K562 (cell line): ENCODE measurements at regions not wholly inside any gene's neighbourhood (a gene's known extent, or its start where the extent isn't known, plus 50 kb on each side); places are given as distances from the start of the nearest gene placed in this dataset.

Experiments
- ATAC-seq: fragments of 200-7000 bp; cut with Tn5 transposase; 3 replicates; pipeline ENCODE4 v1.9.1; 2020; ENCODE audit warnings: moderate library complexity
- BruUV-seq: library from RNA; stranded (reverse); fragments of 400-500 nt; replicated peaks from 2 replicates; lab custom pipeline; 2021; lab: Mats Ljungman, UMichigan
- CTCF ChIA-PET: fragments of 300-600 bp; formaldehyde crosslinking; extraction: SDS; loops from one replicate; lab custom pipeline; 2021; ENCODE audit warnings: low intra/inter-chr PET ratio; lab: Yijun Ruan, JAX
- POLR2A ChIA-PET: fragments of 300-600, 350-650 bp; sonication (Branson Sonifier 250); formaldehyde crosslinking; extraction: SDS; loops from one replicate; lab custom pipeline; 2021; ENCODE audit warnings: antibody characterized with exemption, inconsistent platforms; lab: Yijun Ruan, JAX
- DNase-seq, 4 experiments: peaks; one replicate each; pipeline versions ENCODE4 v3.0.0 to v3.0.0-alpha.2; 2011 to 2018; ENCODE audit warnings: low spot score in 3 of 4, mixed read lengths in 3 of 4; ENCODE audit errors: extremely low read depth in 1 of 4
- FAIRE-seq: peaks from 2 replicates; lab custom pipeline; 2011; peaks lifted over from hg19 to GRCh38; lab: Jason Lieb, UNC
- H2AFZ ChIP-seq: 2 replicates; pipeline ENCODE4 v1.6.0; 2011; ENCODE audit warnings: low read depth, low read length, control low read depth, inconsistent platforms
- H3K27ac ChIP-seq: fragments of 200-600 bp; 3 replicates; pipeline ENCODE4 v1.8.0; 2011; ENCODE audit warnings: low read depth, mild to moderate bottlenecking, control low read depth, inconsistent platforms, low read length, moderate library complexity, mixed read lengths; ENCODE audit errors: extremely low read depth
- H3K27me3 ChIP-seq, 2 experiments: fragments of 300-600 bp in 1 of 2; 2 replicates in 1 of 2; 3 replicates in 1 of 2; pipeline versions ENCODE4 v1.6.0 to v1.8.0; 2011; ENCODE audit warnings: inconsistent platforms in 2 of 2, low read length in 2 of 2, mild to moderate bottlenecking in 1 of 2, mixed read lengths in 1 of 2, moderate library complexity in 1 of 2; ENCODE audit not compliant: control insufficient read depth in 2 of 2, insufficient read depth in 2 of 2
- H3K36me3 ChIP-seq: fragments of 300-600 bp; 3 replicates; pipeline ENCODE4 v1.8.0; 2011; ENCODE audit warnings: mild to moderate bottlenecking, low read length, inconsistent platforms; ENCODE audit not compliant: control insufficient read depth, insufficient read depth
- H3K4me1 ChIP-seq, 2 experiments: fragments of 200-600 bp in 1 of 2; replicated peaks in 1 of 2; 2 replicates in 1 of 2; 3 replicates in 1 of 2; pipeline versions ENCODE4 v1.5.1 to v1.8.0; 2011; ENCODE audit warnings: inconsistent platforms in 2 of 2, low read length in 2 of 2, mild to moderate bottlenecking in 1 of 2, mixed read lengths in 1 of 2, moderate library complexity in 1 of 2; ENCODE audit not compliant: control insufficient read depth in 2 of 2, insufficient read depth in 2 of 2
- H3K4me2 ChIP-seq: 2 replicates; pipeline ENCODE4 v1.6.1; 2011; ENCODE audit warnings: low read length, control low read depth, inconsistent platforms, mixed read lengths; ENCODE audit not compliant: insufficient read depth
- H3K4me3 ChIP-seq: fragments of 200-600 bp; sonication (generic), shearing (Covaris generic); 2 replicates; pipeline ENCODE4 v1.5.1; 2016; ENCODE audit warnings: control low read depth, inconsistent platforms
- H3K79me2 ChIP-seq: fragments of 200-600 bp; 3 replicates; pipeline ENCODE4 v1.8.0; 2011; ENCODE audit warnings: low read length, inconsistent platforms; ENCODE audit not compliant: control insufficient read depth, insufficient read depth
- H3K9ac ChIP-seq, 2 experiments: 2 replicates each; pipeline versions ENCODE4 v1.6.0 to v1.6.1; 2011; ENCODE audit warnings: low read depth in 2 of 2, low read length in 2 of 2, control low read depth in 1 of 2, inconsistent platforms in 1 of 2, mild to moderate bottlenecking in 1 of 2, mixed read lengths in 1 of 2; ENCODE audit not compliant: insufficient read depth in 1 of 2
- H3K9me1 ChIP-seq: one replicate; pipeline ENCODE4 v1.6.0; 2011; ENCODE audit warnings: inconsistent platforms, mild to moderate bottlenecking, low read length, moderate library complexity; ENCODE audit not compliant: control insufficient read depth, insufficient read depth
- H3K9me3 ChIP-seq: replicated peaks from 2 replicates; pipeline ENCODE4 v1.5.1; 2011; ENCODE audit warnings: low read depth, low read length, inconsistent platforms; ENCODE audit not compliant: control insufficient read depth, insufficient read depth
- H4K20me1 ChIP-seq: replicated peaks from 2 replicates; pipeline ENCODE4 v1.6.1; 2011; ENCODE audit warnings: low read length, inconsistent platforms, mixed read lengths; ENCODE audit not compliant: control insufficient read depth, insufficient read depth
- L3MBTL2 ChIP-seq: fragments of 450-650 bp; IDR thresholded peaks from 2 replicates; pipeline ENCODE4 v1.6.1; 2016; ENCODE audit warnings: mild to moderate bottlenecking, moderate library complexity
- POLR2G ChIP-seq: fragments of 200-400 bp; formaldehyde crosslinking; IDR thresholded peaks from 2 replicates; pipeline ENCODE4 v1.6.1; 2017; ENCODE audit warnings: low read depth, mild to moderate bottlenecking, antibody characterized with exemption, low read length, moderate library complexity
- SRSF7 ChIP-seq: fragments of 200-400 bp; formaldehyde crosslinking; optimal IDR thresholded peaks from 2 replicates; pipeline ENCODE3; 2017; ENCODE audit warnings: mild to moderate bottlenecking, low read depth, low read length
- ZKSCAN1 ChIP-seq: fragments of 150-350 bp; IDR thresholded peaks from 2 replicates; pipeline ENCODE4 v1.6.1; 2016; ENCODE audit warnings: low read depth, low read length
- ZNF253 ChIP-seq: fragments of 250-450 bp; sonication (Bioruptor Pico); conservative IDR thresholded peaks from 2 replicates; pipeline ENCODE4 v1.6.1; 2021; ENCODE audit warnings: mild to moderate bottlenecking
- ZNF785 ChIP-seq: fragments of 250-450 bp; sonication (Bioruptor Pico); IDR thresholded peaks from 2 replicates; pipeline ENCODE4 v1.4.0; 2020; ENCODE audit warnings: mild to moderate bottlenecking
- WGBS: fragments of 100-300 bp; shearing (Covaris generic); methylation state at CpG from one replicate; pipeline ENCODE4 v1.1.6; 2016; ENCODE audit warnings: low coverage, mixed read lengths; ENCODE audit not compliant: insufficient coverage; ENCODE audit errors: missing lambda C conversion rate; 5-methylcytosine and 5-hydroxymethylcytosine counted together
- in situ Hi-C: fragments of 300-500 bp; cut with MboI; formaldehyde crosslinking; loops from 4 replicates; pipeline ENCODE4 v1.15.0; 2018; ENCODE audit warnings: inconsistent platforms, mixed read lengths
- intact Hi-C: fragments of 100-400 bp; cut with micrococcal nuclease; formaldehyde crosslinking; loops from 2 replicates; pipeline ENCODE4 v1.14.2; 2022
- TF ChIP-seq, protein P1 (sequence below): sonication (generic); formaldehyde crosslinking; IDR thresholded peaks from 2 replicates; pipeline ENCODE4 v1.5.0; 2020; ENCODE audit warnings: missing genetic modification reagents
- TF ChIP-seq, protein P2 (sequence below): fragments of 250-450 bp; sonication (Bioruptor Pico); IDR thresholded peaks from 2 replicates; pipeline ENCODE4 v1.9.0; 2021; ENCODE audit warnings: mild to moderate bottlenecking
- TF ChIP-seq, protein P3 (sequence below): fragments of 450-650 bp; formaldehyde crosslinking; IDR thresholded peaks from 2 replicates; pipeline ENCODE4 v1.4.0; 2020; ENCODE audit warnings: mild to moderate bottlenecking, mixed read lengths

DNA sequence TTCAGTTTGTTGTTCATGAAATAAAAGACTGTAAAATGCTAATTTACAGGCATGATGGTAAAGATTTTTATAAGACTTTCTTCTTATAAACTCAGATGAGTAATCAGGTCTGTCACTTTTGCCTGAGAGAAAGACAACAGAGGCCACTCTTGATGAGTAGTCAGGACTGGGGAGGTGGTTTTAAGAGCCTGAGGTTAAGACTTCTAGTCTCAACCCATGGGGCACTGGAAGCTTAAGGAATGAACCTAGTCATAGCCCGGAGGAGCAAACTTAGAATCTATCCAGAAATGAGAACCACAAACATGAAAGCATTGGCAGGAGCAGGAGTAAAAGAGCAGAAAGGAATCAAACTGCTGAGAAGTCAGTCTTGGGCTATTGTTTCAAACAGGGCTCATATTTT lies 846.3 kb upstream of the ARPP21 start (continued):
- TF ChIP-seq, protein P1, sequence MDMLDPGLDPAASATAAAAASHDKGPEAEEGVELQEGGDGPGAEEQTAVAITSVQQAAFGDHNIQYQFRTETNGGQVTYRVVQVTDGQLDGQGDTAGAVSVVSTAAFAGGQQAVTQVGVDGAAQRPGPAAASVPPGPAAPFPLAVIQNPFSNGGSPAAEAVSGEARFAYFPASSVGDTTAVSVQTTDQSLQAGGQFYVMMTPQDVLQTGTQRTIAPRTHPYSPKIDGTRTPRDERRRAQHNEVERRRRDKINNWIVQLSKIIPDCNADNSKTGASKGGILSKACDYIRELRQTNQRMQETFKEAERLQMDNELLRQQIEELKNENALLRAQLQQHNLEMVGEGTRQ (CRISPR knock-in tag): no peak
- no peak for TF ChIP-seq ZNF253 (CRISPR knock-in tag)
- TF ChIP-seq ZKSCAN1: no peak
- TF ChIP-seq, all 486 proteins: peak for 0

DNA sequence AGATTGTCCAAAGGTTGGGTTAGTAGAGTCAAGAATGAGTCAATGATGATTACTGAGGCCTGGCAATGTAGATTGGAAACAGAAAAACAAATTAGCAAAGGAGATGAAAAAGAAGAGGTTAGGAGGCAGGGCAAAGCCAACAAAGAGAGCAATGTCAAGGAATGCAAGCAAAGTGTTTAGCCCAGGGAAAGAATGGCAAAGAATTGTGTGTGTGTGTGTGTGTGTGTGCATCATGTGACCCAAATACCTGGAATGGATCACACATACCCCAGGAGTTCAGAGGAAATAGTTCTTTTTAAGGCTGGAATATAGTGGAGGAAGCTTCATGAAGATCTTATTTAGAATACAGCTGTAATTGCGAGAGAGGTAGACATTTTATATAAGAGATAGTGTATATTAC lies 831.7 kb upstream of the ARPP21 start:
- H3K4me2 ChIP-seq: no peak overlapping the region
- no TSS peak for BruUV-seq
- CTCF ChIA-PET: no interaction called here
- no peaks in the 10 kb centered on the region for H3K79me2 ChIP-seq
- in situ Hi-C loops (no loop called here), intact Hi-C loops (no loop called here)
- H3K36me3 ChIP-seq: no peaks in the 10 kb centered on the region
- POLR2A ChIA-PET: no interaction called here
- H2AFZ ChIP-seq: no peak overlapping the region
- ATAC-seq (no peak), DNase-seq (no peak), FAIRE-seq (no peak)
- H3K27me3 ChIP-seq: no peaks in the 10 kb centered on the region
- H3K4me1 ChIP-seq: no peaks in the 10 kb centered on the region
- TF ChIP-seq SRSF7: no peak
- TF ChIP-seq POLR2G: no peak
- no peak for TF ChIP-seq L3MBTL2
- no peak for TF ChIP-seq ZNF785 (CRISPR knock-in tag)
- TF ChIP-seq, protein P2, sequence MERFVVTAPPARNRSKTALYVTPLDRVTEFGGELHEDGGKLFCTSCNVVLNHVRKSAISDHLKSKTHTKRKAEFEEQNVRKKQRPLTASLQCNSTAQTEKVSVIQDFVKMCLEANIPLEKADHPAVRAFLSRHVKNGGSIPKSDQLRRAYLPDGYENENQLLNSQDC (CRISPR knock-in tag): no peak
- TF ChIP-seq, protein P3, sequence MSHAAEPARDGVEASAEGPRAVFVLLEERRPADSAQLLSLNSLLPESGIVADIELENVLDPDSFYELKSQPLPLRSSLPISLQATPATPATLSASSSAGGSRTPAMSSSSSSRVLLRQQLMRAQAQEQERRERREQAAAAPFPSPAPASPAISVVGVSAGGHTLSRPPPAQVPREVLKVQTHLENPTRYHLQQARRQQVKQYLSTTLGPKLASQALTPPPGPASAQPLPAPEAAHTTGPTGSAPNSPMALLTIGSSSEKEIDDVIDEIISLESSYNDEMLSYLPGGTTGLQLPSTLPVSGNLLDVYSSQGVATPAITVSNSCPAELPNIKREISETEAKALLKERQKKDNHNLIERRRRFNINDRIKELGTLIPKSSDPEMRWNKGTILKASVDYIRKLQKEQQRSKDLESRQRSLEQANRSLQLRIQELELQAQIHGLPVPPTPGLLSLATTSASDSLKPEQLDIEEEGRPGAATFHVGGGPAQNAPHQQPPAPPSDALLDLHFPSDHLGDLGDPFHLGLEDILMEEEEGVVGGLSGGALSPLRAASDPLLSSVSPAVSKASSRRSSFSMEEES (CRISPR knock-in tag): 0 out of 2 replicates have a peak, but pooled peaks have one; percentile 17
- no peaks in the 10 kb centered on the region; the same call in 1 of the 2 replicates for H3K9me3 ChIP-seq
- H3K27ac ChIP-seq: no peak overlapping the region
- 13% methylated on average over 1 of the region's 1 CpG for WGBS
- H3K9ac ChIP-seq: no peak overlapping the region
- no peaks in the 10 kb centered on the region for H4K20me1 ChIP-seq
- no peak overlapping the region for H3K4me3 ChIP-seq
- no peaks in the 10 kb centered on the region for H3K9me1 ChIP-seq
